SK-N-MC (cell line): ENCODE measurements at regions not wholly inside any gene's neighbourhood (a gene's known extent, or its start where the extent isn't known, plus 50 kb on each side); places are given as distances from the start of the nearest gene placed in this dataset.

Experiments used
- EZH2 ChIP-seq: fragments of 200-600 bp; sonication (generic); IDR thresholded peaks from one replicate; pipeline ENCODE4 v1.6.1; 2017; ENCODE audit warnings: antibody characterized with exemption
- POLR2AphosphoS5 ChIP-seq: IDR thresholded peaks from 2 replicates; pipeline ENCODE4 v1.6.1; 2012; ENCODE audit warnings: mild to moderate bottlenecking, low read depth, low read length, borderline replicate concordance

DNA sequence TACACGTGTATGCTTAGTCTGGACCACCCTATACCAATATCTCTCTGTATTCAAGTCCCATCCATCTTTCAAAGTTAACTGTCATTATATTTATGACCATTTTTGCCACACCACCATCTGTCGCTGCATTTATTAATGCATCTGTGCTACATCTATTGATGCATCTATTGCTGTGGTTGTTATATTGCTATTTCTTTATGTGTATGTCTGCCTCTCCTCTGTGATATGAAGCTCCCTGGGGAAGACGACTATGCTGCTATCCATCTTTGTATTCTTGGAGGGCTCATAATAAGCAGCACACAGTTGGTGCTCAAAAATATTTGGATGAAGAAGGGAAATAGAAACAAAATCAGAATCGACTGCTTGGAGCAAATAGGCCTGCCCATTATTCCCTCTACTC is 357.6 kb downstream of the RPS29 start:
- no peak for TF ChIP-seq EZH2
- TF ChIP-seq POLR2AphosphoS5: no peak
